ENCODE measurements at regions not wholly inside any gene's neighbourhood (a gene's known extent, or its start where the extent isn't known, plus 50 kb on each side); places are given as distances from the start of the nearest gene placed in this dataset.

DNA sequence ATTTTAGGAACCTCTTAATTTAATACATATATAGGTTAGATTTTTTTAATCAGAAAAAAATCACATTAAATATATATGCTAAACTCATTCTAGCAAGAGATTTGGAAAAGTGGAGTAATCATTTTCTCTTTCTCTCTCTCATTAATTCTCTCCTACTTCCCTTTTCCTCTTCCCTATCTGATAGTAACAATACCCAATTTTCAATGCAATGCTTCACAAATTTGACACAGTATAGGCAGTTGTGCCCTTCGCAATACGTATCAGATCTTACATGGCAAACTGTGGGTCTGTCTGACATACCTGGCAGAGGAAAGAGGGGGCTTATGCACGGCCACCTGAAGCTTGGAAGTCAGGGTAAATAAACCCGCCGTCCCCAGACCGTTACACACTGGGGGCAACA, 444.3 kb downstream of the NBAS start:
- Histone ChIP-seq H3K79me2 (ENCODE audit: insufficient read depth, low read length) (no peaks in the 10 kb centered on the region), H3K9me3 (ENCODE audit: control insufficient read depth in 1 of 2, insufficient read depth in 1 of 2, low read depth in 1 of 2, low read length in 2 of 2) (peaks cover 0 to 4% of the 10 kb centered on the region in 2 experiments; a peak in 2 of 4 replicates), H4K20me1 (ENCODE audit: insufficient read depth) (no peaks in the 10 kb centered on the region), H3K9me2 (ENCODE audit: insufficient read depth) (no peaks in the 10 kb centered on the region), H3K4me3 (replicated peaks in 1 of 2; ENCODE audit: low read depth in 1 of 2, low read length in 2 of 2) (no peak overlapping the region), H3K27ac (ENCODE audit: low read depth, low read length) (no peak overlapping the region), H2AFZ (ENCODE audit: low read depth, low read length, poor library complexity, severe bottlenecking) (no peak overlapping the region), H3K27me3 (ENCODE audit: insufficient read depth, low read length) (no peaks in the 10 kb centered on the region), H3K36me3 (ENCODE audit: control insufficient read depth in 1 of 2, insufficient read depth in 2 of 2, low read length in 2 of 2) (no peaks in the 10 kb centered on the region), H3K9ac (ENCODE audit: low read length) (no peak overlapping the region), H3K4me2 (ENCODE audit: low read length) (no peak overlapping the region), H3K4me1 (ENCODE audit: control insufficient read depth in 1 of 2, insufficient read depth in 2 of 2, low read length in 2 of 2) (no peaks in the 10 kb centered on the region)
- DNase-seq (ENCODE audit: low read depth, low spot score) (no peak), ATAC-seq (no peak)
- BruUV-seq (replicated peaks) = no TSS peak
- ChIA-PET CTCF (no interaction called here), RAD21 (ENCODE audit: low non-redundant PET in 1 of 2, low total read pairs in 2 of 2, uncharacterized antibody in 2 of 2, unreplicated experiment in 2 of 2) (no interaction called here), POLR2A (no interaction called here)
- intact Hi-C loops (cut with micrococcal nuclease) = no loop called here
- TF ChIP-seq, protein P1, sequence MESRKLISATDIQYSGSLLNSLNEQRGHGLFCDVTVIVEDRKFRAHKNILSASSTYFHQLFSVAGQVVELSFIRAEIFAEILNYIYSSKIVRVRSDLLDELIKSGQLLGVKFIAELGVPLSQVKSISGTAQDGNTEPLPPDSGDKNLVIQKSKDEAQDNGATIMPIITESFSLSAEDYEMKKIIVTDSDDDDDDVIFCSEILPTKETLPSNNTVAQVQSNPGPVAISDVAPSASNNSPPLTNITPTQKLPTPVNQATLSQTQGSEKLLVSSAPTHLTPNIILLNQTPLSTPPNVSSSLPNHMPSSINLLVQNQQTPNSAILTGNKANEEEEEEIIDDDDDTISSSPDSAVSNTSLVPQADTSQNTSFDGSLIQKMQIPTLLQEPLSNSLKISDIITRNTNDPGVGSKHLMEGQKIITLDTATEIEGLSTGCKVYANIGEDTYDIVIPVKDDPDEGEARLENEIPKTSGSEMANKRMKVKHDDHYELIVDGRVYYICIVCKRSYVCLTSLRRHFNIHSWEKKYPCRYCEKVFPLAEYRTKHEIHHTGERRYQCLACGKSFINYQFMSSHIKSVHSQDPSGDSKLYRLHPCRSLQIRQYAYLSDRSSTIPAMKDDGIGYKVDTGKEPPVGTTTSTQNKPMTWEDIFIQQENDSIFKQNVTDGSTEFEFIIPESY (IDR thresholded peaks at IDR 0.05; ENCODE audit: extremely low read depth, insufficient replicate concordance, low read length) = no peak
- TF ChIP-seq FOSL1 (IDR thresholded peaks at IDR 0.05; ENCODE audit: low read depth) = no peak
- no peak for TF ChIP-seq ATF3 (IDR thresholded peaks at IDR 0.05)
